Femur (tissue), 1 donor: ENCODE measurements at regions not wholly inside any gene's neighbourhood (a gene's known extent, or its start where the extent isn't known, plus 50 kb on each side); places are given as distances from the start of the nearest gene placed in this dataset.

Source experiments
- DNase-seq: peaks from one replicate; pipeline ENCODE4 v3.0.0-alpha.2; 2017

GRCh38 chr10:20963721-20964595 is 66.8 kb upstream of the NEBL start:
- no peak for DNase-seq

DNA sequence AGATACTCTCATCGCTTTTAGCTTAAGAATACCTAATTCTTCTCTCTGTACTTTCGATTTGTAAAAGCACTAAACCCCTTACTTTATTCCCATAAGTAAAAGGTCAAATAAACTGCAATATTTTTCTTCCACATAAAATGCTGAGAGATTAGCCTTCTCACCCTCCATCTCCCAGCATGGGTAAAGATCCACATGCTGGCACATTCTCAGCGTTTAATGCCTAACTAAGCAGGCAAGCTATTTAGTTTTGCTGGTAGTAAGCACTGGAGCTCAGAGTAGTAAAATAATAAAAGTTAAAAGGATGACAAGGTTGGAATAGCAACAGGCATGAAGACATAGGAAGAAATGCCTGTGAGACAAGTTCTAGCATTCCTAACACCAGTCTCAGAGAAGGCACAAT is 65.9 kb upstream of the NEBL start:
- DNase-seq = no peak

- no peak for DNase-seq
These were observed 65.1 kb upstream of the NEBL start for GRCh38 chr10:20962165-20962564.

DNA sequence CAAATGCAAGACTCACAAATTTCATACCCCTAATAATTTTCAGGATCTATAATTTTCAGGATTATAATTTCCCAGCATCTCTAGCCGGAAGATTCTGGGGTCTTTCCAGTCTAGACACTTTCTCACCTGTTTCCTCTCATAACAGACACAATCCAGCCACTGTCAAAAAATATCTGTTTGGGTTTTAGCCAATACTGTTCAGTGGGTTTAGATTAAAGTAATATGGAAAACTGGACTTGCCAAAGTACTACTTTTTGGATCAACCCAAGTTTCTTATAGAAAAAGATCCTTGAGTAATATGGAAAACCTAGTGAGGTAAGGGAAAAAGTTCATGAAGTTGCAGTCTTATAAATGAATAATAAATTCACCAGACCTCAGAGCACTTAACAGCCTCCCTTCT is 62.1 kb upstream of the NEBL start:
- DNase-seq = no peak

- no peak for DNase-seq
These were observed 61.7 kb upstream of the NEBL start for GRCh38 chr10:20958764-20959163.

DNA sequence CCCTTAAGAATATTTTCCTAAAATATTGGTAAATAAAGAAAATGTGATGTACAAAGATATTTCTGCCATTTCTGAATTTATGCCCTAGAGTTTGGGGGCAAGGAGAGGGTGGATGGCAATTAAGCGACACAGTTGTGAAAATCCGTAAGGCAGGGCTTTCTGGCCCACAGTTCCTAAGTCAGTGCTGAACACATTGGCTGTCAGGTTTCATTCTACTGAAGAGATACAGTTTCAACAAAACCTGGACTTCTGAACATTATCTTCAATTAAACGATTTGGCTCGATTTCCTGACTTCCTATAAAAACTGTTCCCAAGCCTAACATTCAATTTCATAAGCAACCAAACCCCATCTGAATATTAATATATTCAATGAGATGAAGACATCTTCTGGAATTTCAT is 61.1 kb upstream of the NEBL start:
- no peak for DNase-seq

GRCh38 chr10:20957744-20958143 is 60.6 kb upstream of the NEBL start:
- no peak for DNase-seq

- no peak for DNase-seq
These were observed 59.7 kb upstream of the NEBL start for GRCh38 chr10:20956843-20957242.

DNA sequence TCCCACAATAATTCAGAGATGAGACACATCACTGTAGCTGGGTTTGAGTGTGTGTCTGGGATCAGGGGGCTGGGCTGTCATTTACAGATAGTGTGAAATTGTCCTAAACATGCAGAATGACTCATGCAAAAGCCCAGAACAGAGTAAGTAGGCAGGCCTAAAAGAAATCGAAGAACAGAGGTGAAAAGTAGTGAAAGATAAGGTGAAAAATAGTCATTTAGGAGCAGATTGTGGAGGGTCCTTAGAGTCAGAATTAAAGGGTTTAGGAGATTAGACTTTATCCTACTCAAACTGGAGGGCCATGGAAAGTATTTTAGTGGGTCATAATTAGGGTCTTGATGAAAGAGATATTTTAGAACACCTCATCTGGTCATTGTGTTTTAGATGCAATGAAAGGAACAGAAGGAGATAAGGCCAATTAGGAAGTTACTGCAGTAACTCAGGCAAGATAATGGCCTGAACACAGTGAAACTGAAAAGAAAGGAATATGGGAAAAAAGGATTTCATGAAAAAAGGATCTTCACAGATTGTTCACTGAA is 58.3 kb upstream of the NEBL start:
- no peak for DNase-seq

GRCh38 chr10:20954519-20954918 is 57.4 kb upstream of the NEBL start:
- no peak for DNase-seq

DNA sequence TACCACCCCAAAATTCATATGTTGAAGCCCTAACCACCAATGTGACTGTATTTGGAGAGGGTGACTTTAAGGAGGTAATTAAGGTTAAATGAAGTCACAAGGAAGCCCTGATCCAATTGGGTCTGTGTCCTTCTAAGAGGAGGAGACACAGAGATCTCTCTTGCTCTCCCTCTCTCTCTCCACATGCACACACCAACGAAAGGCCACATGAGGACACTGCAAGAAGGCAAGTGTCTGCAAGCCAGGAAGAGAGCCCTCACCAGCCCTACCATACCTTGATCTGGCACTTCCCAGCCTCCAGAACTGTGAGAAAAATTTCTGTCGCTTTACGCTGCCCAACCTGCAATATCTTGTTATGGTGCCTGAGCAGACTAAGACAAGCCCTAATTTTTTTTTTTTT is 56.0 kb upstream of the NEBL start:
- DNase-seq = no peak

- no peak for DNase-seq
These were observed 52.9 kb upstream of the NEBL start for GRCh38 chr10:20949967-20950366.

DNA sequence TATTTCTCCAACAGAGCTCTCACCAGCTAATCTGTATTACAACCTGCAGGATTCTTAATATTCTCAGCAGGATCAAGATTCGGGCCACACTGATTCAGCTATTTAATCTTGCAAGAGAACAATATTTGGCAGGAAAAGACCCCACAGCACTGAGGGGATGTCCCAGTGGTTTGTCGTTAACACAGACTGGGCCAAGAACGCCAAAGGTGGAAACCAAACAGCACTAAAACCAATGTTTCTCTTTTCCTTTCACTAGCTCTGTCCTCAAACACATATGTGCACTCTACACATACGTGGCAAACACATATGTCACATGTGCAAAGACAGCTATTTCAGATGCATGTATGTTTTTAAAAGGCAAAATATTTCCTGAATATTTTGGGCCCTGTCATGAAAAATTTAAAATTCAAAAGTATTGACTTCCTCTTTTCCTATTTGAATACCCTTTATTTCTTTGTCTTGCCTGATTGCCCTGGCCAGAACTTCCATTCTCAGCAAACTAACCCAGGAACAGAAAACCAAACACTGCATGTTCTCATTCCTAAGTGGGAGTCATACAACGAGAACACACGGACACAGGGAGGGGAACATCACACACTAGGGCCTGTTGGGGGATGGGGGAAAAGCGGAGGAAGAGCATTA is 51.7 kb upstream of the NEBL start:
- DNase-seq = no peak
